ENCODE measurements at regions not wholly inside any gene's neighbourhood (a gene's known extent, or its start where the extent isn't known, plus 50 kb on each side); places are given as distances from the start of the nearest gene placed in this dataset.
"Not testable (repeated sequence)": the region's sequence is repeated elsewhere in the genome, so short reads cannot be mapped to it uniquely, and the experiment has no call there.

- no peak overlapping the region for H3K27ac Mint-ChIP-seq
- ATAC-seq = no peak
- no peak for DNase-seq (ENCODE audit: low spot score in 2 of 2)
- no peaks in the 10 kb centered on the region for H3K9me3 Mint-ChIP-seq
- no peaks in the 10 kb centered on the region for H3K36me3 Mint-ChIP-seq
Measured at GRCh38 chr11:31972623-31973022, 118.3 kb upstream of the RCN1 start.

- Mint-ChIP-seq H3K27ac (no peak overlapping the region), H3K36me3 (no peaks in the 10 kb centered on the region), H3K9me3 (no peaks in the 10 kb centered on the region)
- DNase-seq (ENCODE audit: low spot score in 2 of 2) (no peak), ATAC-seq (no peak)
Measured at GRCh38 chr11:31969359-31969702, 121.5 kb upstream of the RCN1 start.

GRCh38 chr11:31968461-31969358 is 122.2 kb upstream of the RCN1 start:
- Mint-ChIP-seq H3K27ac (no peak overlapping the region), H3K36me3 (no peaks in the 10 kb centered on the region), H3K9me3 (no peaks in the 10 kb centered on the region)
- no peak for DNase-seq (ENCODE audit: low spot score in 2 of 2)
- ATAC-seq = no peak

- H3K36me3 Mint-ChIP-seq = no peaks in the 10 kb centered on the region
- DNase-seq (ENCODE audit: low spot score in 2 of 2) (no peak), ATAC-seq (no peak)
- no peaks in the 10 kb centered on the region for H3K9me3 Mint-ChIP-seq
- H3K27ac Mint-ChIP-seq = no peak overlapping the region
Measured at GRCh38 chr11:31967404-31968130, 123.3 kb upstream of the RCN1 start.

- Mint-ChIP-seq H3K36me3 (no peaks in the 10 kb centered on the region), H3K9me3 (no peaks in the 10 kb centered on the region), H3K27ac (no peak overlapping the region)
- DNase-seq (ENCODE audit: low spot score in 2 of 2) (no peak), ATAC-seq (no peak)
Measured at GRCh38 chr11:31966846-31967245, 124.0 kb upstream of the RCN1 start.

GRCh38 chr11:31964181-31964580 is 126.7 kb upstream of the RCN1 start:
- DNase-seq (ENCODE audit: low spot score in 2 of 2) = no peak
- H3K36me3 Mint-ChIP-seq = no peaks in the 10 kb centered on the region
- H3K9me3 Mint-ChIP-seq = no peaks in the 10 kb centered on the region
- ATAC-seq = no peak
- no peak overlapping the region for H3K27ac Mint-ChIP-seq

- DNase-seq (ENCODE audit: low spot score in 2 of 2) (no peak), ATAC-seq (no peak)
- no peak overlapping the region for H3K27ac Mint-ChIP-seq
- no peaks in the 10 kb centered on the region for H3K36me3 Mint-ChIP-seq
- no peaks in the 10 kb centered on the region for H3K9me3 Mint-ChIP-seq
Measured at GRCh38 chr11:31960126-31960525, 130.7 kb upstream of the RCN1 start.

- Mint-ChIP-seq H3K9me3 (no peaks in the 10 kb centered on the region), H3K36me3 (no peaks in the 10 kb centered on the region), H3K27ac (no peak overlapping the region)
- DNase-seq (ENCODE audit: low spot score in 2 of 2) = no peak
- ATAC-seq = no peak
Measured at GRCh38 chr11:31959716-31960115, 131.2 kb upstream of the RCN1 start.

GRCh38 chr11:31958076-31958735 is 132.7 kb upstream of the RCN1 start:
- ATAC-seq (peak; percentile 60 to 72), DNase-seq (ENCODE audit: low spot score in 2 of 2) (peak in 1 of 2 donors; percentile 79)
- H3K36me3 Mint-ChIP-seq = no peaks in the 10 kb centered on the region
- no peak overlapping the region for H3K27ac Mint-ChIP-seq
- no peaks in the 10 kb centered on the region for H3K9me3 Mint-ChIP-seq

- ATAC-seq = no peak
- Mint-ChIP-seq H3K36me3 (no peaks in the 10 kb centered on the region), H3K27ac (no peak overlapping the region), H3K9me3 (no peaks in the 10 kb centered on the region)
- no peak for DNase-seq (ENCODE audit: low spot score in 2 of 2)
Measured at GRCh38 chr11:31957674-31958073, 133.2 kb upstream of the RCN1 start.

- ATAC-seq (peak; percentile 70 to 93), DNase-seq (ENCODE audit: low spot score in 2 of 2) (no peak)
- Mint-ChIP-seq H3K9me3 (no peaks in the 10 kb centered on the region), H3K27ac (no peak overlapping the region), H3K36me3 (no peaks in the 10 kb centered on the region)
Measured at GRCh38 chr11:31956310-31956709, 134.6 kb upstream of the RCN1 start.

- no peak overlapping the region for H3K27ac Mint-ChIP-seq
- ATAC-seq = peak in 1 of 2 donors; percentile 7
- H3K36me3 Mint-ChIP-seq = no peaks in the 10 kb centered on the region
Measured at GRCh38 chr11:31955838-31956237, 135.0 kb upstream of the RCN1 start.

GRCh38 chr11:31953803-31954327 is 137.0 kb upstream of the RCN1 start:
- ATAC-seq = no peak
- Mint-ChIP-seq H3K9me3 (no peaks in the 10 kb centered on the region), H3K36me3 (no peaks in the 10 kb centered on the region), H3K27ac (no peak overlapping the region)
- DNase-seq (ENCODE audit: low spot score in 2 of 2) = no peak

More at GRCh38 chr11:31955838-31956237, 135.0 kb upstream of the RCN1 start:
- DNase-seq (ENCODE audit: low spot score in 2 of 2) = no peak
- no peaks in the 10 kb centered on the region for H3K9me3 Mint-ChIP-seq

- not testable (repeated sequence) for H3K9me3 Mint-ChIP-seq; H3K27ac Mint-ChIP-seq; DNase-seq (ENCODE audit: low spot score in 2 of 2); H3K36me3 Mint-ChIP-seq; ATAC-seq
Measured at GRCh38 chr11:31949733-31950200, 138.6 kb upstream of the PAX6 start.

- Mint-ChIP-seq H3K27ac (no peak overlapping the region), H3K9me3 (no peaks in the 10 kb centered on the region), H3K36me3 (peaks cover 0 to 5% of the 10 kb centered on the region in 2 donors)
- DNase-seq (ENCODE audit: low spot score in 2 of 2) (no peak), ATAC-seq (no peak)
Measured at GRCh38 chr11:31947051-31947450, 135.9 kb upstream of the PAX6 start.

GRCh38 chr11:31943056-31943780 is 132.1 kb upstream of the PAX6 start:
- Mint-ChIP-seq H3K9me3 (no peaks in the 10 kb centered on the region), H3K36me3 (peaks cover 0 to 5% of the 10 kb centered on the region in 2 donors), H3K27ac (no peak overlapping the region)
- DNase-seq (ENCODE audit: low spot score in 2 of 2) = no peak
- ATAC-seq = peak in 1 of 2 donors; percentile 26
